Posterior vena cava (tissue), 2 donors: ENCODE measurements at regions not wholly inside any gene's neighbourhood (a gene's known extent, or its start where the extent isn't known, plus 50 kb on each side); places are given as distances from the start of the nearest gene placed in this dataset.
"Not testable (repeated sequence)": the region's sequence is repeated elsewhere in the genome, so short reads cannot be mapped to it uniquely, and the experiment has no call there.

Source experiments
- DNase-seq: peaks from one replicate; pipeline ENCODE4 v3.0.0-alpha.2; 2020; ENCODE audit warnings: low spot score
- intact Hi-C, 2 donors: fragments of 100-400 bp; cut with DNase I; formaldehyde crosslinking; loops; one replicate each; pipeline versions ENCODE4 v1.14.1 to v1.14.2; 2022 to 2023
- donor health status: DM: yes; HTN: yes; CAD: no.
- donor health status: DM: yes; HTN: yes; CAD: no.

- intact Hi-C loops = no loop called here
- no peak for DNase-seq
Observed at GRCh38 chr6:57974653-57975052, 657.2 kb downstream of the PRIM2 start.

DNA sequence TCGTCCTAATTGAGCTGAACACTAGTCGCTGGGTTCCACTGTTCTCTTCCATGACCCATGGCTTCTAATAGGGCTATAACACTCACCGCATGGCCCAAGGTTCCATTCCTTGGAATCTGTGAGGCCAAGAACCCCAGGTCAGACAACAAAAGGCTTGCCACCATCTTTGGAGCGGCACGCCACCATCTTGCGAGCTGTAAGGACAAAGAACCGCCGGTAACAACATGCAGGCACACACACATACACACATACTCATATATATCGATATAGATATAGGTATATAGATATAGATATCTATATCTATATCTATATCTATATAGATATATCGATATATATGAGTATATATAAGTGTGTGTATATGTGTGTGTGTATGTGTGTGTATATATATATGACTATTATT lies 657.7 kb downstream of the PRIM2 start:
- intact Hi-C loops, DNase-seq: not testable (repeated sequence)

DNA sequence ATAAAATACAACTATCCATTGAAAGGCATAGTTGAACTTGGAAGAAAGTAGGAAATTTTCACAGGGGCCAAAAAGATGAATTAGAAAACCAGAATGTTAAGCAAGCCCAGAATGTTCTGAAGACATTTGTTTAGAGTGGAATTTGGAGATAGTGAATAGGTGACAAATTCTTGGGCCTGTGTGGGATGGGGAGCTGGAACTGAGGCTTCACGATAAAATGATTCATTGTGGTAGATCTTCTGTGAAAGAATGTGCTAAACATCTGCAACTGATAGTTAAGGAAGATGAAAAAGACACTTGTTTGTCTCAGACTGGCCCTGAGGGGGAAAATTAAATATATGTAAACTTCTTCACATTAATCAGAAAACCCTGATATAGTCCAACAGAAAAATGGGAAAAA lies 658.9 kb downstream of the PRIM2 start:
- DNase-seq, intact Hi-C loops: not testable (repeated sequence)

- intact Hi-C loops, DNase-seq: not testable (repeated sequence)
Observed at GRCh38 chr6:57983603-57984002, 666.2 kb downstream of the PRIM2 start.

DNA sequence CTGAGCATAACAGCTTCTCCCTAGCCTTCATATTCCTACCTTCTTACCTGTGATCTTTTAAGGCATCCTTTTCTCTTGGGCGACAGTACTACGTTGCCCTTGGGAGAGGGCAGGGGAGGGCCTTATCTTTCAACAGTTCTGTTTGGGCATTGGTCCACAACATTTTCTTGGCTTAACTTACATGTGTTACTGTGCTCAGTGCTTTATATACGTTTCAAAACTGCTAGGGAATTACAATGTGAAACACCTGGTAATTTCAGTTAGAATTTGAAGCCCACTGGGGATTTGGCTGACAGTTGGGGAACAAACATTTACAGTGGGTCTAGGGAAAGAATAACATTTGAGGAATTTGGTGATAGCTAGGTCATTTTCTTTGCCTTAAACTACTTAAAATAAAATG lies 667.1 kb downstream of the PRIM2 start:
- DNase-seq, intact Hi-C loops: not testable (repeated sequence)

DNA sequence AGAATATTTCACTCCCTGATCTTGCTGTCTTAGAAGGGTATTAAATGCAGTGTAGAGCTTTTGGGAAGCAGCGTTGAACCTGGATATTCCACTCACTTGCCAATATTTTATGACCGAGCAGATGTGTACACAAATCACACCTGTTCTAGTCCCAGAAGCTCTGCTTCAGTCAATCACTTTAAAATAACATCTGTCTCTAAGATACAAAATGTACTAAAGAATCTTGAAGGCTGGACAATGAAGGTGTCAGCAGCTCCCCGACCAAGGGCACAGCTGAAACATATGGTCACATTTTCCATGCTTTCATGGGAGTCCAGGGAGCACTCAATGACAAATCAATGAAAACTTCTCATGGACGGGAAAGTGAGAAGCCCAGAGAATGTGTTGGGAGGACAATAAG lies 668.3 kb downstream of the PRIM2 start:
- DNase-seq, intact Hi-C loops: not testable (repeated sequence)

GRCh38 chr6:57986584-57986983 lies 669.2 kb downstream of the PRIM2 start:
- intact Hi-C loops, DNase-seq: not testable (repeated sequence)

GRCh38 chr6:57989520-57990080 lies 672.2 kb downstream of the PRIM2 start:
- intact Hi-C loops, DNase-seq: not testable (repeated sequence)

DNA sequence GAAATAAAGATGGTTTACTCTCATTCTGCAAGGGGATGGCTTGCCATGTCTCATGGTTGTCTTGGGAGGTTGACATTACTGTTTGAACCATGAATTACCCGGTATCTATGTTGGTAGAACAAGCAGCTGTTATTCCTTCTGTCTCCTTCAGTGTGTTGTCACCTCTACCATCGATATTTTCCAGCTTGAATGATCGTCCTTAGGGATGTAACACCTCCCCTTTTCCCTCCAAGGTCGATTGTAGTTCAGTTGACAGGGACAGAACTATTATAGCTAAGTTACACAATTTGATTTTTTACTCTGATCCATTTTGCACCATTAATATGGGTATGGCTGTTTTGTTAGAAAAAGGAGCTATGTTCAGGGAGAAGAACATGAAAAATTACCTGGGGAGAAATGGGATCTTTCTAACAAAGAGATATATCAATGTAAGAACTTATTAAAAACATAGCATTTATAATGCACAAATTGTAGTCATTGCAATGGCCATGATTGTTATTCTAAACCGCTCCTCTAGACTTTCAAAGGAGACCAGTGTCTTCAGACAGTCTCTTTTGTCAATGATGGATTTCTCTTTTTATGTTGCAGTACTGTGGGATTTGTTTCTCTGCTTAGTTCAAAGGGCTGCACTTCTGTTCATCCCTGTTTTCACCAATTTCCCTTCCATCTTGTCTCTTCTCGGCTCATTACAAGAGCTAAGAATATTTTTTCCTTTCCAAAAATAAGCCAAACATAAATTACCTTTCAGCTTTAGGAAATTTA lies 681.6 kb downstream of the PRIM2 start:
- intact Hi-C loops, DNase-seq: not testable (repeated sequence)

GRCh38 chr6:58000233-58000632 lies 682.8 kb downstream of the PRIM2 start:
- DNase-seq, intact Hi-C loops: not testable (repeated sequence)

DNA sequence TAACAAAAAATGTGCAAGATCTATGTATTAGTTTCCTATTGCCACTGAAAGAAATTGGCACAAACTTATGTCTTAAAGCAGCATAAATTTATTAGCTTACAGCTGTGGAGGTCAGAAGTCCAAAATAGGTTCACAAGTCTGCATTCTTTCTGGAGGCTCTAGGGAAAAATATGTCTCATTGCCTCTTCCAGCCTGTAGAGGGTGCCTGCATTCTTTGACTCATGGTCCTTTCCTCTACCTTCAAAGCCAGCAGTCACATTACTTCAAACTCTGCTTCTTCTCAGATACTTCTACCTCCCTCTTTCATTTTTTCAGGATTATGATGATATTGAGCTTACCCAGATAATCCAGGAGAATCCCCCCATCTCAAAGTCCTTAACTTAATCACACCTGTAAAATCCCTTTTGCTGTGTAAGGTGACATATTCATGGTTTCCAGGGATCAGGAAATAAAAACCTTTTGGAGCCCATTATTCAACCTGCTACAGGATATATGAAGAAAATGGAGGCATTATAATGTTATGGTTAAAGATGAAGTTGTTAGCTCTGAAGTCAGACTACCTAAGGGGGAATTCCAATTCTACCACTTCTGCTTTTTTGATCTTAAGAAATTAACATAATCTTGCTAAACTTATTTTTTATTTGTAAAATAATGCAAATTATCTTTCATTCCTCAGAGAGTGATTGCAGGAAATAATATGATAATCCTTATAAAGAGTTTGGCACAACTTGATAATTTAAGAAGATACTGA lies 686.2 kb downstream of the PRIM2 start:
- intact Hi-C loops, DNase-seq: not testable (repeated sequence)

DNA sequence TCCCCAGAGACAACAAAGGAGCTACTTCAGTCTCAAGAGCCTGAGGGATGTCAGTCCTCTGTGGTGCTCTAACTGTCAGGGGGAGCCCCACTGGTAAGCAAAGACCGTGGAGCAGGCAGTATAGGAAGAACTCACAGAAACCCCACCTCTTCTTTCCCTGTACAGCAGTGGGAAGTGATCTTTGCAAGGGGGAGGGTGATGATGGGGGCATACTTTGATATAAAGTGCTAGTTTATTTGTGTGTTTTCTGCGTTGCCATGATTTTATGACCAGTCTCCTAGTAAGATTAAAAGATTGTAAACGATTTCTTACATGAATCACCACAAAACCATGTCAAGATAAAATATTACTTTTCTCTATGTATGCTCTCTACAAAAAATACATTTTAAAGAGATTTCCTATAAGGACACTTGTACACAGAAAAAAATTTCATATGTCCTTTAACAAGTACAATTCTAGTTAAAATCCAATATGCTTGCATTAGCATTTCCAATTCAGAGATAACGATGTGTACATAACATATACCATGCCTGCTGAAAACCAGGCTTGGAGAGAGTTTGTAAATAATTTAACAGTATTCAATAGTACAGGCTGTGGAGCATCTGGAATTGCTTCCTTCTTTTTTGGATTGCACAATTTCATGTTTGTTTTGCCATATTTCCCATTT lies 690.0 kb downstream of the PRIM2 start:
- intact Hi-C loops, DNase-seq: not testable (repeated sequence)

- intact Hi-C loops, DNase-seq: not testable (repeated sequence)
Observed at GRCh38 chr6:58008001-58008335, 690.5 kb downstream of the PRIM2 start.

GRCh38 chr6:58011954-58012600 lies 694.6 kb downstream of the PRIM2 start:
- DNase-seq, intact Hi-C loops: not testable (repeated sequence)

DNA sequence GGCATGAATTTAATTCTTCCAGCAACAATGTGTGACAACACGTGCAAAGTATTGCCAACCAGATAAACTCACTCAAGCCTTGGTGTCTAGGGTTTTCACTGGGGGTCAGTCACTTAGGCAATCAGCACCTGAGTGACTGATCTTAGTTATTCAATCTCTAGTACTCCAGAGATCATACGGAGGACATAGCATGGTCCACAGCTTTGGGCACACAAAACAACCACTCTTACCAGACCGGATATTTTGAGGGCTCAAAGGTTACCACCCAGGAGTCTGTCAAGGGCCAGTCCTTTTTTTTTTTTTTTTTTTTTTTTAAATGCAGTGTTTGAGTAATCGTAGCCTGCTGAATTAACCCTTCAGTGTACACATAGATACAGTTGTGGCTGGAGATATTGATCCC lies 699.2 kb downstream of the PRIM2 start:
- intact Hi-C loops, DNase-seq: not testable (repeated sequence)

DNA sequence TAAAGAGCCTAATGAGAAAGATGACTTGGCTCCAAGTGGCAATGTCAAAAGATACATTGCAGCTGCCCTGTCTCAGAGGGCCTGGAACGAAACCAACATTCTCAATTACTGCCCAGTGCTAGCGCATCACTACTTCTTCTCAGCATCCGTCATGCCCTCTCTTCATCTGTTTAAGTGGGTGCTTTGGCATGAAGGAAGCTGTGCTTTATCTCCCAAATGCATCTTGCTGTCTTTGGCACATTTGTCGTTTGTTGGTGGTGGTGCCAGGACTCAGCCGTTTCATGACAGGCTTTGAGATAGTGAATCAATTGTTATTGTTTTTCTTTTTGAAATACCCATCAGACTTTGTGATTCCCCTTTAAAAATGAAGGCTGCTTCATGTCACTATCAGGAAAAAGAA lies 710.8 kb downstream of the PRIM2 start:
- intact Hi-C loops = not testable (repeated sequence)

DNA sequence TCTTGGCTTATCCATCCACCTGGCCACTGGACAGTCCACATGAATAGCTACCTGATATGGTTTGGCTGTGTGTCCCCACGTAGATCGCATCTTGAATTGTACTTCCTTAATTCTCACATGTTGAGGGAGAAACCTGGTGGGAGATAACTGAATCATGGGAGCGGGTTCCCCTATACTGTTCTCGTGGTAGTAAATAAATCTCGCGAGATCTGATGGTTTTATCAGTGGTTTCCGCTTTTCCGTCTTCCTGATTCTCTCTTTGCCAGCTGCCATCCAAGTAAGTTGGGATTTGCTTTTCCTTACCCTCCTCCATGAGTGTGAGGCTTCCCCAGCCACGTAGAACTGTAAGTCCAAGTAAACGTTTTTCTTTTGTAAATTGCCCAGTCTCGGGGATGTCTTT lies 720.8 kb downstream of the PRIM2 start:
- DNase-seq, intact Hi-C loops: not testable (repeated sequence)

More for the DNA sequence above, 710.8 kb downstream of the PRIM2 start:
- DNase-seq = not testable (repeated sequence)

- intact Hi-C loops, DNase-seq: not testable (repeated sequence)
Observed at GRCh38 chr6:58046584-58046983, 729.2 kb downstream of the PRIM2 start.

GRCh38 chr6:58047389-58047788 lies 730.0 kb downstream of the PRIM2 start:
- DNase-seq, intact Hi-C loops: not testable (repeated sequence)
